GM23338 (cell line): ENCODE measurements at regions not wholly inside any gene's neighbourhood (a gene's known extent, or its start where the extent isn't known, plus 50 kb on each side); places are given as distances from the start of the nearest gene placed in this dataset.

Source experiments
- CREB1 ChIP-seq: fragments of 250-450 bp; sonication (Bioruptor Pico); IDR thresholded peaks from 2 replicates; pipeline ENCODE4 v1.5.0; 2020; ENCODE audit warnings: low read depth, mild to moderate bottlenecking, moderate library complexity
- CTCF ChIP-seq, 2 experiments: fragments of 200-600 bp in 1 of 2; sonication (generic) in 1 of 2; conservative IDR thresholded peaks; 2 replicates each; pipeline versions ENCODE4 v1.5.1 to v1.6.1; 2016 to 2017; ENCODE audit warnings: antibody characterized with exemption in 2 of 2, low read depth in 2 of 2, mild to moderate bottlenecking in 2 of 2, moderate library complexity in 1 of 2
- POLR2AphosphoS5 ChIP-seq: IDR thresholded peaks from 2 replicates; pipeline ENCODE4 v1.6.1; 2016; ENCODE audit warnings: antibody characterized with exemption, low read depth
- ZNF462 ChIP-seq: fragments of 250-450 bp; sonication (Bioruptor Pico); IDR thresholded peaks from 2 replicates; pipeline ENCODE4 v1.5.0; 2020; ENCODE audit warnings: mild to moderate bottlenecking, moderate library complexity

GRCh38 chr15:97567411-97567810 lies 393.1 kb upstream of the ARRDC4 start:
- TF ChIP-seq POLR2AphosphoS5 (no peak), CREB1 (CRISPR knock-in tag) (no peak), CTCF (conservative IDR thresholded peaks at IDR 0.05; ENCODE audit: low read depth in 2 of 2) (no peak), ZNF462 (no peak)
